SKM-1 treated with dmso at 0.1 percent for 144 hours (cell line): ENCODE measurements at regions not wholly inside any gene's neighbourhood (a gene's known extent, or its start where the extent isn't known, plus 50 kb on each side); places are given as distances from the start of the nearest gene placed in this dataset.

ENCODE experiments used
- DNase-seq: peaks from one replicate; lab custom pipeline; 2025; ENCODE audit not compliant: unreplicated experiment; lab: John Stamatoyannopoulos, UW

- DNase-seq = no peak
Measured at GRCh38 chr18:24875777-24876176, 415.3 kb downstream of the HRH4 start.

GRCh38 chr18:24876266-24876665 is 415.8 kb downstream of the HRH4 start:
- no peak for DNase-seq

GRCh38 chr18:24877066-24877465 is 416.6 kb downstream of the HRH4 start:
- no peak for DNase-seq

- DNase-seq = no peak
Measured at GRCh38 chr18:24877546-24877945, 417.1 kb downstream of the HRH4 start.

GRCh38 chr18:24878289-24878688 is 417.9 kb downstream of the HRH4 start:
- peak; percentile 1 for DNase-seq

GRCh38 chr18:24885276-24885675 is 424.8 kb downstream of the HRH4 start:
- no peak for DNase-seq

- no peak for DNase-seq
Measured at GRCh38 chr18:24894880-24895279, 434.4 kb downstream of the HRH4 start.

- DNase-seq = no peak
Measured at GRCh38 chr18:24897461-24897860, 437.0 kb downstream of the HRH4 start.

- no peak for DNase-seq
Measured at GRCh38 chr18:24910221-24910620, 441.7 kb downstream of the ZNF521 start.

- DNase-seq = no peak
Measured at GRCh38 chr18:24913507-24914170, 438.3 kb downstream of the ZNF521 start.

- DNase-seq = no peak
Measured at GRCh38 chr18:24914171-24914525, 437.8 kb downstream of the ZNF521 start.

- no peak for DNase-seq
Measured at GRCh38 chr18:24914685-24915084, 437.3 kb downstream of the ZNF521 start.

- no peak for DNase-seq
Measured at GRCh38 chr18:24915547-24915946, 436.4 kb downstream of the ZNF521 start.

- no peak for DNase-seq
Measured at GRCh38 chr18:24917767-24918166, 434.2 kb downstream of the ZNF521 start.

- no peak for DNase-seq
Measured at GRCh38 chr18:24918257-24918656, 433.7 kb downstream of the ZNF521 start.

- DNase-seq = no peak
Measured at GRCh38 chr18:24919181-24919797, 432.7 kb downstream of the ZNF521 start.

- no peak for DNase-seq
Measured at GRCh38 chr18:24922491-24922890, 429.5 kb downstream of the ZNF521 start.

- no peak for DNase-seq
Measured at GRCh38 chr18:24923138-24923537, 428.8 kb downstream of the ZNF521 start.

- no peak for DNase-seq
Measured at GRCh38 chr18:24924066-24924716, 427.8 kb downstream of the ZNF521 start.

GRCh38 chr18:24926649-24927048 is 425.3 kb downstream of the ZNF521 start:
- DNase-seq = no peak

- no peak for DNase-seq
Measured at GRCh38 chr18:24928301-24928878, 423.6 kb downstream of the ZNF521 start.

GRCh38 chr18:24930478-24930877 is 421.5 kb downstream of the ZNF521 start:
- no peak for DNase-seq
